Adrenal gland (tissue), 5 donors: ENCODE measurements at regions not wholly inside any gene's neighbourhood (a gene's known extent, or its start where the extent isn't known, plus 50 kb on each side); places are given as distances from the start of the nearest gene placed in this dataset.

ENCODE experiments used
- CTCF ChIP-seq, 6 experiments: fragments of 450-650 bp in 4 of 6; fragments of 200-600 bp in 2 of 6; sonication (generic) in 1 of 6; IDR thresholded peaks; 1 replicate in 5 of 6; 2 replicates in 1 of 6; pipeline versions ENCODE4 v1.5.1 to v1.8.0; 2016 to 2021; ENCODE audit warnings: antibody characterized with exemption in 6 of 6, mild to moderate bottlenecking in 2 of 6, moderate library complexity in 1 of 6
- POLR2A ChIP-seq, 2 donors: fragments of 450-650 bp; IDR thresholded peaks; one replicate each; pipeline ENCODE4 v1.6.1; 2017; ENCODE audit warnings: antibody characterized with exemption in 2 of 2, mild to moderate bottlenecking in 2 of 2, moderate library complexity in 1 of 2
- donor health status: DM: no; HTN: no; CAD: no.

GRCh38 chr5:29277642-29278041 is 1915.8 kb upstream of the CDH6 start:
- TF ChIP-seq POLR2A (IDR thresholded peaks at IDR 0.05) (no peak), CTCF (IDR thresholded peaks at IDR 0.05) (no peak)
